Activated CD4-positive, alpha-beta T cell treated with anti-CD3 and anti-CD28 coated beads, Interleukin-2, amount 50 U/mL, for 4 hours (primary cell): ENCODE measurements at regions not wholly inside any gene's neighbourhood (a gene's known extent, or its start where the extent isn't known, plus 50 kb on each side); places are given as distances from the start of the nearest gene placed in this dataset.
"Not testable (repeated sequence)": the region's sequence is repeated elsewhere in the genome, so short reads cannot be mapped to it uniquely, and the experiment has no call there.

Source experiments
- DNase-seq, 2 experiments: peaks; one replicate each; pipeline ENCODE4 v3.0.0-alpha.2; 2020

- not testable (repeated sequence) for DNase-seq
Observed at GRCh38 chr2:40712197-40712894, 260.5 kb upstream of the SLC8A1 start.

- DNase-seq: no peak
Observed at GRCh38 chr2:40716879-40717278, 265.0 kb upstream of the SLC8A1 start.

- no peak for DNase-seq
Observed at GRCh38 chr2:40719414-40719813, 267.5 kb upstream of the SLC8A1 start.

- no peak for DNase-seq
Observed at GRCh38 chr2:40721595-40721994, 269.7 kb upstream of the SLC8A1 start.

GRCh38 chr2:40723194-40723593, 271.3 kb upstream of the SLC8A1 start:
- no peak for DNase-seq

DNA sequence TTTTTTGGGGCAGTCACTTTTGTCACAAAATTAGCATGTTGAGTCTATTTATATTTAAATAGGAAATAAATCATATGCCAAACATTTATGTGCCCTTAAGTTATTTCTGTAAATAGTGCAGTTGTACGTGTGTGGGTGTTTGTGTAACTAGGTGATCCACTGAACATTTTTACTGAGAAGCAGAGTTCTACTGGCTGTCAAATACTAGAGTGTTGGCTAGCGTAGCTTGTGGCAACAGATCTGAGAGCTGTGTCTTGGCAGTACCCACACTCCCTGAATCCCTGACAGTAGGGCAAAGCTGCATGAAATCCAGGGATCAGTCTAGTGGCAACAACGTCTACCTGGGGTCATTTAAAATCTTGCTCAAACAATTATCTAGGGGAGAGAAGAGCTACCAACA, 273.1 kb upstream of the SLC8A1 start:
- DNase-seq: no peak

DNA sequence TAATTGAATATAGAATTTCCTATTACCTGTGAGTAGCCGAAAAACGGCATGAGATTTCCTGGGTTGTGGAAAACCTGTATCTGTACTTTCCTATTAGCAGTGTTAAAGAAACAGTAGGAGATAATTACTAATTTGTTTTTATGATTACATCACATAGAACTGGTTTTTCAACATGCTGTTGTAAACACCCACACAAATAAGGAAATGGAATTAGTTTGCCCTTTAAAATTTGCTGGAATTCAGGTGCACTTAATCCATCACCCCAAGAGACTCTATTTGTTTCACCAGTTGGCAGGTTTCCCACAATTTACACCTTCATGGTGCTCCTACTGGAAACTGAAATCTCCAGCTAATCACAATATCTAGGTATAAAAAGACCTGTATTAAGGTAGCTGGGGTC, 274.1 kb upstream of the SLC8A1 start:
- DNase-seq: no peak

GRCh38 chr2:40734797-40735196, 282.9 kb upstream of the SLC8A1 start:
- DNase-seq: no peak

GRCh38 chr2:40737180-40737579, 285.3 kb upstream of the SLC8A1 start:
- DNase-seq: no peak

- no peak for DNase-seq
Observed at GRCh38 chr2:40740419-40740818, 288.5 kb upstream of the SLC8A1 start.

GRCh38 chr2:40741532-40741931, 289.6 kb upstream of the SLC8A1 start:
- no peak for DNase-seq

DNA sequence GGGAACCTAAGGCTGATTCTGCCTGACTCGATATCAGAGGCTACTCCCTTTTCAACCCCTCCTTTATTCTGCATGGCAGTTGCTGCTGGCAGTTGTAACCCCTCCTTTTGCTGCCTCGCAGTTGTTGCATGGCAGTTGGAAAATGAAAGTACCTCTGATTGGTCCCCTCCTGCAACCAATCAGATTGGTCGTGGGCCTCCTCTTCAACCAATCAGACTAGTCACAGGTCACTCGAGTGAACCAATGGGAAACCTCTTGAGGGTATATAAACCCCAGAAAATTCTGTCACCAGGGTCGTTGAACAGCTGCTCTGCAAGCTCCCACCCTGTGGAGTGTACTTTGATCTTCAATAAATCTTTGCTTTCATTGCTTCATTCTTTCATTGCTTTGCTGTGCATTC, 294.3 kb upstream of the SLC8A1 start:
- no peak for DNase-seq

GRCh38 chr2:40751981-40752380, 300.1 kb upstream of the SLC8A1 start:
- no peak for DNase-seq

DNA sequence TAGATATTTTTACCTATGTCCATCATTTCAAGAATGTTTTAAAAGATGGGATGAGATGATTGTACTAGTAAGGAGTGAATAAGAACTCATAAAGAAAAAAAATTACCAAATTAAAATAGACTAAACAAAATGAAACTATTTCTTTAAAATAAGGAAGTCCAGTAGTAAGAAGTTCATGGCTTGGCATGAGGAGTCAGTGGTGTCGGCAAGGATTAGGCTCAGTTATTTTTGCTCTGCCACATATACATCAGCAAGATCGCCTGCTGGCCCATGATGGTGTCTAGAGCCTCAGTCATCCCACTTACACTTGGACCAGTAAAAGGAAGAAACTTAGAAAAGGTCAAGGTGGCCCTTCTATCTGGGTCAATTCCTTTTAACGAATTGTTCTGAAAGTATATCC, 300.9 kb upstream of the SLC8A1 start:
- DNase-seq: no peak

- DNase-seq: no peak
Observed at GRCh38 chr2:40754912-40755311, 303.0 kb upstream of the SLC8A1 start.

GRCh38 chr2:40758401-40759155, 306.7 kb upstream of the SLC8A1 start:
- DNase-seq: no peak

- DNase-seq: no peak
Observed at GRCh38 chr2:40760071-40760666, 308.3 kb upstream of the SLC8A1 start.

DNA sequence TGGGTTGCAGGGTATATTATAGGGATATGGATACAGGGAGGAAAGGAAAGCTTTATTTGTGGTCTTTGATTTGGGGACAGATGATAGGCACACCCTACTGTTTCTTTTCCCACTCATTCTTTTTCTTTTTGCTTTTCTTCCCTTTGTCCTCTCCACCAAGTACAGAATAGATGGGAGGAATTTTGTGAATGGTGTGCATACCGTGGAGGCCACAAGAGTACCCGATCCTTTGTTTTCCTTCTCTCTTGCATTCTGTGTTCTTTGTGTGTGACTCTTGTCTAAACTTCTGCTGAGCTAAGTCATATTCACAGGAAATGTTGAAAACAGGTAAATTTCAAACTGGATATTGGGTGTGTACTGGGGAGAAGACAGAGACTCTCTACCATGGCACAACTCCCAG, 321.4 kb upstream of the SLC8A1 start:
- DNase-seq: no peak

GRCh38 chr2:40783704-40784103, 331.8 kb upstream of the SLC8A1 start:
- no peak for DNase-seq

DNA sequence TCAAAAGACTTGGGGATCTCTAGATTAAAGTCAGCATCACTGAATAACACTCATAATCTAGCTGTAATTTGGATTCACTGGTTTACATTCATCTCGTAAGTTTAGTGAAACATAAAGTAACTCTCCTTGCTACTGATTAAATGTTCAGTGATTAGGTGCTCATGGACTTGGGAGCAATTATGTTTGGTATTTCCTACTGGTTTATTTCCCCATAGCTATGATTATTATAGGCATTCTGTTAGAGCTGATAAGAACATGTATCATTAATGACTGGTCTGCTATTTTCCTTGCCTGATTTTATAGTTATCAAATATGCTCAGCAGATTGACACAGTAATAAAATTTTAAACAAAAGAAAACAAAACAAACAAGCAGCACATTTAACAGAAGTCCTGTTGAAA, 334.7 kb upstream of the SLC8A1 start:
- no peak for DNase-seq

DNA sequence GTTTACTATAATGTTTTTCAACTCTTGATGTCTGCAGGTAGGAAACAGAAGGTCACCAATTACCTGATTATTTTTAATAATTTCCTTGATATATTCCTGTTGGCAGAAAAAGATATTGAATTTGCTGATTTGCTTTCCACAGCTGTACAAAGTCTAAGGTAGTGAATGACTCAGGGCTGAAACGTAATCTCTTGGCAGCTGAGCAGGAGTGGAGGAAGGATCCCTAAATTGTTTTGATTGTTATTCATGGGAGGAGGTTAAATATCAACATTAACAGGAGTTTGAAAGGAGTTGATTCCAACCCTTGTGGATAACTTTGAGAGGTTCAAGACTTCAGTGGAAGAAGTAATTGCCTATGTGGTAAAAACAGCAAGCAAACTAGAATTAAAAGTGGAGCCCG, 345.2 kb upstream of the SLC8A1 start:
- no peak for DNase-seq

DNA sequence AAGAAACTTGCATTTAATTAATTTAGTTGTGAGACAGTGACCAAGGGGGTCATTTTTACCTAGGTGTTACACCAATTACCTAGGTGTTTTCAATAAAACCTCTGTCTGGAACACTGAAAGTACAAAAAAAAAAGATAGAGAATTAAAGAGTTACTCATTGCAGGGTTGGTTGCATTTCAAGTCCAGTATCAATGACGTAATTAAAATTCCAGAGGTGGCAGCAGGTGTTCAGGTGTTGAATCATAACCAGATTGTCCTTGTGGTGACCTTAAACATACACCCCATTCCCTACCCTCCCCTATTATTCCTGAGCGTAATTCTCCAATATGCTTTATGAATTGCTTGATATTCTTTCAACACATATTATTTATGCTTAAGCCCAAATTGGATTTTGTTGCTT, 352.0 kb upstream of the SLC8A1 start:
- no peak for DNase-seq

GRCh38 chr2:40809156-40809555, 357.3 kb upstream of the SLC8A1 start:
- DNase-seq: no peak

GRCh38 chr2:40814616-40815015, 362.7 kb upstream of the SLC8A1 start:
- DNase-seq: no peak
